Peyer's patch (tissue), 4 donors: ENCODE measurements at regions not wholly inside any gene's neighbourhood (a gene's known extent, or its start where the extent isn't known, plus 50 kb on each side); places are given as distances from the start of the nearest gene placed in this dataset.

ENCODE experiments used
- DNase-seq, 3 donors: peaks; one replicate each; pipeline ENCODE4 v3.0.0-alpha.2; 2017 to 2019
- H3K27ac ChIP-seq, 4 donors: fragments of 200-600 bp; sonication (generic); one replicate each; pipeline ENCODE4 v1.5.1; 2016 to 2019
- H3K27me3 ChIP-seq, 2 donors: fragments of 200-600 bp; sonication (generic); one replicate each; pipeline ENCODE4 v1.5.1; 2019
- H3K36me3 ChIP-seq, 3 donors: fragments of 200-600 bp; sonication (generic); one replicate each; pipeline ENCODE4 v1.5.1; 2016 to 2019
- H3K4me1 ChIP-seq, 4 donors: fragments of 200-600 bp; sonication (generic); one replicate each; pipeline ENCODE4 v1.5.1; 2016 to 2019
- H3K4me3 ChIP-seq, 4 donors: fragments of 200-600 bp; sonication (generic); 1 replicate in 3 of 4; 2 replicates in 1 of 4; pipeline ENCODE4 v1.5.1; 2016 to 2019; ENCODE audit warnings: mild to moderate bottlenecking in 1 of 4
- H3K9me3 ChIP-seq, 4 donors: fragments of 200-600 bp; sonication (generic); one replicate each; pipeline ENCODE4 v1.5.1; 2016 to 2019; ENCODE audit warnings: mild to moderate bottlenecking in 1 of 4
- POLR2A ChIP-seq, 2 donors: fragments of 450-650 bp; IDR thresholded peaks; one replicate each; pipeline ENCODE4 v1.5.1; 2017; ENCODE audit warnings: antibody characterized with exemption in 2 of 2, mild to moderate bottlenecking in 2 of 2, moderate library complexity in 2 of 2
- TF ChIP-seq, protein P1 (sequence below), 6 experiments: fragments of 450-650 bp in 4 of 6; fragments of 200-600 bp in 2 of 6; sonication (generic) in 1 of 6; IDR thresholded peaks; one replicate each; pipeline ENCODE4 v1.5.1; 2017 to 2019; ENCODE audit warnings: antibody characterized with exemption in 6 of 6, mild to moderate bottlenecking in 3 of 6, moderate library complexity in 1 of 6

- Histone ChIP-seq H3K27me3 (no peaks in the 10 kb centered on the region), H3K4me3 (no peak overlapping the region), H3K9me3 (no peaks in the 10 kb centered on the region), H3K36me3 (no peaks in the 10 kb centered on the region), H3K4me1 (no peaks in the 10 kb centered on the region), H3K27ac (no peak overlapping the region)
- DNase-seq: no peak
- TF ChIP-seq, protein P1, sequence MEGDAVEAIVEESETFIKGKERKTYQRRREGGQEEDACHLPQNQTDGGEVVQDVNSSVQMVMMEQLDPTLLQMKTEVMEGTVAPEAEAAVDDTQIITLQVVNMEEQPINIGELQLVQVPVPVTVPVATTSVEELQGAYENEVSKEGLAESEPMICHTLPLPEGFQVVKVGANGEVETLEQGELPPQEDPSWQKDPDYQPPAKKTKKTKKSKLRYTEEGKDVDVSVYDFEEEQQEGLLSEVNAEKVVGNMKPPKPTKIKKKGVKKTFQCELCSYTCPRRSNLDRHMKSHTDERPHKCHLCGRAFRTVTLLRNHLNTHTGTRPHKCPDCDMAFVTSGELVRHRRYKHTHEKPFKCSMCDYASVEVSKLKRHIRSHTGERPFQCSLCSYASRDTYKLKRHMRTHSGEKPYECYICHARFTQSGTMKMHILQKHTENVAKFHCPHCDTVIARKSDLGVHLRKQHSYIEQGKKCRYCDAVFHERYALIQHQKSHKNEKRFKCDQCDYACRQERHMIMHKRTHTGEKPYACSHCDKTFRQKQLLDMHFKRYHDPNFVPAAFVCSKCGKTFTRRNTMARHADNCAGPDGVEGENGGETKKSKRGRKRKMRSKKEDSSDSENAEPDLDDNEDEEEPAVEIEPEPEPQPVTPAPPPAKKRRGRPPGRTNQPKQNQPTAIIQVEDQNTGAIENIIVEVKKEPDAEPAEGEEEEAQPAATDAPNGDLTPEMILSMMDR (IDR thresholded peaks at IDR 0.05): no peak
- TF ChIP-seq POLR2A (IDR thresholded peaks at IDR 0.05): no peak
Measured at GRCh38 chr20:58128635-58129625, 99.5 kb downstream of the ANKRD60 start.

DNA sequence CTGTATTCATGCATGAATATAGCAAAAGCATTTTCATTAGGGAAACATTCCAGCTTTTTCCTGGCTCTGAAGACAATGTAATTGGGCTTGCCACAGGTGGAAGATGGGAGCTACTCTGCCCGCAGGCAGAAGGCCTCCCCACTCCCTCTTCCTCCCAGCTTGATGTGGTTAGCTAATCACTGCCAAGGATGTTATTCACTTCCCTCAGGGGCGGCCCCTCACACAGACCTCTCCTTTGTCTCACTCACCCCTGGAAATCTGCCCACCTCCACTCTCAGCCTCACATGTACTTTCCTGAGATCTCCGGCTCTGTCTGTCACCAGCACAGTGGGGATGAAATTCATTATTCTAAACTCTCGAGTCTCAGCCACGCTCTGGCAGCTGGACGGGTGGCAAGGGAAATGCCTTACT is 100.7 kb downstream of the ANKRD60 start:
- Histone ChIP-seq H3K27ac (no peak overlapping the region), H3K27me3 (no peaks in the 10 kb centered on the region), H3K36me3 (no peaks in the 10 kb centered on the region), H3K9me3 (no peaks in the 10 kb centered on the region), H3K4me3 (no peak overlapping the region), H3K4me1 (no peaks in the 10 kb centered on the region)
- no peak for DNase-seq
- TF ChIP-seq, protein P1 (IDR thresholded peaks at IDR 0.05): no peak
- no peak for TF ChIP-seq POLR2A (IDR thresholded peaks at IDR 0.05)

DNA sequence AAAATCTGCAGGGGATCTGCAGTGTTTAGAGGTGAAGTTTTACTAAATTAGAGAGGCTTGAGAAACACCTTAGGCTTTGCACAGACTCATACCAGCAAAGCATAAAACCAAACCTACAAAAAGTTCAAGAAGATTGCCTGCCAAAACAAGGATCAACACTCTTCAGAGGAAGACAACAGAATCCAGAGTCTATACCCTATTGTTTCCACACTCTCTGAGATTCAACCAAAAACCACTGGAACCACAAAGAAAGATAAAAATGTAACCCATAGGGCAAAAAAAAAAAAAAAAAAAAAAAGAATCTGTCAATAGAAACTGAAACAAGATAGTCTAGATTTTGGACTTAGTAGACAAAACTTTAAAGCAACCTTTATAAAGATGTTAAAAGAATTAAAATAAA is 102.7 kb downstream of the ANKRD60 start:
- DNase-seq: no peak
- Histone ChIP-seq H3K27ac (no peak overlapping the region), H3K9me3 (no peaks in the 10 kb centered on the region), H3K36me3 (no peaks in the 10 kb centered on the region), H3K27me3 (no peaks in the 10 kb centered on the region), H3K4me1 (no peaks in the 10 kb centered on the region), H3K4me3 (no peak overlapping the region)
- no peak for TF ChIP-seq POLR2A (IDR thresholded peaks at IDR 0.05)
- TF ChIP-seq, protein P1 (IDR thresholded peaks at IDR 0.05): no peak

DNA sequence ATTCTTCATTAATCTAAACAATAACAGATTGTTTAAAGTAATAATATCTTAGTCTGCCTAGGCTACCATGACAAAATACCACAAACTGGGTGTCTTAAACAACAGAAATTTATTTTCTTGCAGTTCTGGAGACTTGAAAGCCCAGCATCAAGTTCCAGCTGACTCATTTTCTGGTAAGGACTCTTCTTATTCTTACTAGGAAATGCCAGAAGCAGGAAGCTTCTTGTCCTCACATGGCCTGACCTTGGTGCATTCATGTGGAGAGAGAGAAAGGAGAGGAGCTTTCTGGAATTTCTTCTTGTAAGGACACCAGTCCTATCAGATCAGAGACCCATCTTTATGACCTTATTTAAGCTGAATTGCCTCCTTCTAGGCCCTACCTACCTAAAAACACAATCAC is 110.5 kb downstream of the ANKRD60 start:
- Histone ChIP-seq H3K4me1 (no peaks in the 10 kb centered on the region), H3K27ac (no peak overlapping the region), H3K36me3 (no peaks in the 10 kb centered on the region), H3K9me3 (no peaks in the 10 kb centered on the region), H3K4me3 (no peak overlapping the region), H3K27me3 (no peaks in the 10 kb centered on the region)
- DNase-seq: no peak
- no peak for TF ChIP-seq POLR2A (IDR thresholded peaks at IDR 0.05)
- TF ChIP-seq, protein P1 (IDR thresholded peaks at IDR 0.05): no peak

- TF ChIP-seq, protein P1 (IDR thresholded peaks at IDR 0.05): no peak
- TF ChIP-seq POLR2A (IDR thresholded peaks at IDR 0.05): no peak
- H3K9me3 ChIP-seq: no peaks in the 10 kb centered on the region
- DNase-seq: no peak
- no peak overlapping the region for H3K4me3 ChIP-seq
- no peak overlapping the region for H3K27ac ChIP-seq
- no peaks in the 10 kb centered on the region for H3K36me3 ChIP-seq
- no peaks in the 10 kb centered on the region for H3K27me3 ChIP-seq
- H3K4me1 ChIP-seq: no peaks in the 10 kb centered on the region
Measured at GRCh38 chr20:58116505-58116904, 111.9 kb downstream of the ANKRD60 start.
